ENCODE measurements at regions not wholly inside any gene's neighbourhood (a gene's known extent, or its start where the extent isn't known, plus 50 kb on each side); places are given as distances from the start of the nearest gene placed in this dataset.

- Histone ChIP-seq H3K79me2 (ENCODE audit: control insufficient read depth, insufficient read depth, low read length, poor library complexity) (no peaks in the 10 kb centered on the region), H3K4ac (ENCODE audit: low read depth, low read length) (no peak overlapping the region), H3K4me3 (ENCODE audit: low read depth, low read length) (no peak overlapping the region), H2BK12ac (ENCODE audit: low read length) (no peak overlapping the region), H2AFZ (ENCODE audit: insufficient read depth, low read length, poor library complexity) (no peak overlapping the region), H3K9me3 (ENCODE audit: insufficient read depth, low read depth, low read length) (no peaks in the 10 kb centered on the region), H3K27me3 (ENCODE audit: insufficient read depth, low read length) (no peaks in the 10 kb centered on the region), H3K4me1 (ENCODE audit: control insufficient read depth in 1 of 2, insufficient read depth in 2 of 2, low read length in 2 of 2) (no peaks in the 10 kb centered on the region), H3K4me2 (ENCODE audit: low read length) (no peak overlapping the region), H3K18ac (ENCODE audit: low read length) (no peak overlapping the region), H3K36me3 (ENCODE audit: control insufficient read depth in 1 of 2, insufficient read depth in 2 of 2, low read length in 2 of 2) (no peaks in the 10 kb centered on the region), H2AK5ac (ENCODE audit: low read length) (no peak overlapping the region), H4K8ac (ENCODE audit: low read depth, low read length) (no peak overlapping the region), H3K27ac (ENCODE audit: low read depth, low read length) (no peak overlapping the region), H3K23ac (ENCODE audit: low read length) (no peak overlapping the region), H4K12ac (ENCODE audit: low read depth, low read length) (no peak overlapping the region), H4K91ac (ENCODE audit: low read depth, low read length) (no peak overlapping the region), H3K79me1 (ENCODE audit: low read length) (no peaks in the 10 kb centered on the region), H3K9ac (ENCODE audit: low read length) (no peak overlapping the region), H3K14ac (ENCODE audit: low read length) (no peak overlapping the region), H2BK5ac (ENCODE audit: low read depth, low read length, poor library complexity) (no peak overlapping the region), H2BK120ac (ENCODE audit: insufficient read depth, low read length, poor library complexity) (no peak overlapping the region)
- no peak for DNase-seq
- WGBS (ENCODE audit: extremely low coverage, insufficient coverage, insufficient read length) = no CpG with 5 or more reads among the region's 2 CpGs
Observed at GRCh38 chr3:115438799-115439198, 184.5 kb upstream of the GAP43 start.

DNA sequence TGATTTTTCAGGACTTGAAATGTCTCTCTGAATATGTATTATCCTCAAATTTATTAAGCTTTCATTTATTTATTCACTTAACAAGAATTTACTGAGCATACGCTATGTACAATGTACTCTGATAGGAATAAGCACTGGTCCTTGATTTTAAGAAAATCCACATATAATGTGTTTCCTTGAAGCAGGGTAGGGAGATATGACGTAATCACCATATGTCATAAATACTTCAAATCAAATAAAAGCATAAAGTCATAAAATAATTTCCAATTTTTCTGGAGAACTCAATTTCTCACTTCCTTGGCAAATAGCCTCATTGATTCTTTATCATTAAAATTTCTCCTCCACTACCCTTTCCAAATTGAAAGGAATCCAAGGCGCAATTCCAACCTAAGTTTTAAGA, 177.8 kb upstream of the GAP43 start:
- Histone ChIP-seq H3K79me2 (ENCODE audit: control insufficient read depth, insufficient read depth, low read length, poor library complexity) (no peaks in the 10 kb centered on the region), H3K14ac (ENCODE audit: low read length) (no peak overlapping the region), H3K36me3 (ENCODE audit: control insufficient read depth in 1 of 2, insufficient read depth in 2 of 2, low read length in 2 of 2) (no peaks in the 10 kb centered on the region), H3K79me1 (ENCODE audit: low read length) (no peaks in the 10 kb centered on the region), H4K8ac (ENCODE audit: low read depth, low read length) (no peak overlapping the region), H3K4me2 (ENCODE audit: low read length) (no peak overlapping the region), H2AFZ (ENCODE audit: insufficient read depth, low read length, poor library complexity) (no peak overlapping the region), H3K27ac (ENCODE audit: low read depth, low read length) (no peak overlapping the region), H2AK5ac (ENCODE audit: low read length) (no peak overlapping the region), H3K4me3 (ENCODE audit: low read depth, low read length) (no peak overlapping the region), H4K12ac (ENCODE audit: low read depth, low read length) (no peak overlapping the region), H3K27me3 (ENCODE audit: insufficient read depth, low read length) (no peaks in the 10 kb centered on the region), H2BK5ac (ENCODE audit: low read depth, low read length, poor library complexity) (no peak overlapping the region), H4K91ac (ENCODE audit: low read depth, low read length) (no peak overlapping the region), H2BK12ac (ENCODE audit: low read length) (no peak overlapping the region), H3K4ac (ENCODE audit: low read depth, low read length) (no peak overlapping the region), H3K18ac (ENCODE audit: low read length) (no peak overlapping the region), H3K23ac (ENCODE audit: low read length) (no peak overlapping the region), H3K9me3 (ENCODE audit: insufficient read depth, low read depth, low read length) (no peaks in the 10 kb centered on the region), H2BK120ac (ENCODE audit: insufficient read depth, low read length, poor library complexity) (no peak overlapping the region), H3K4me1 (ENCODE audit: control insufficient read depth in 1 of 2, insufficient read depth in 2 of 2, low read length in 2 of 2) (no peaks in the 10 kb centered on the region), H3K9ac (ENCODE audit: low read length) (no peak overlapping the region)
- no peak for DNase-seq
- WGBS (ENCODE audit: extremely low coverage, insufficient coverage, insufficient read length) = no CpG with 5 or more reads among the region's 3 CpGs

- Histone ChIP-seq H3K36me3 (ENCODE audit: control insufficient read depth in 1 of 2, insufficient read depth in 2 of 2, low read length in 2 of 2) (no peaks in the 10 kb centered on the region), H3K27me3 (ENCODE audit: insufficient read depth, low read length) (no peaks in the 10 kb centered on the region), H3K79me2 (ENCODE audit: control insufficient read depth, insufficient read depth, low read length, poor library complexity) (no peaks in the 10 kb centered on the region), H3K4me2 (ENCODE audit: low read length) (no peak overlapping the region), H3K4me1 (ENCODE audit: control insufficient read depth in 1 of 2, insufficient read depth in 2 of 2, low read length in 2 of 2) (no peaks in the 10 kb centered on the region), H3K23ac (ENCODE audit: low read length) (no peak overlapping the region), H2BK12ac (ENCODE audit: low read length) (no peak overlapping the region), H4K91ac (ENCODE audit: low read depth, low read length) (no peak overlapping the region), H4K8ac (ENCODE audit: low read depth, low read length) (no peak overlapping the region), H3K18ac (ENCODE audit: low read length) (no peak overlapping the region), H2AK5ac (ENCODE audit: low read length) (no peak overlapping the region), H4K12ac (ENCODE audit: low read depth, low read length) (no peak overlapping the region), H2AFZ (ENCODE audit: insufficient read depth, low read length, poor library complexity) (no peak overlapping the region), H3K4me3 (ENCODE audit: low read depth, low read length) (no peak overlapping the region), H2BK120ac (ENCODE audit: insufficient read depth, low read length, poor library complexity) (no peak overlapping the region), H3K9me3 (ENCODE audit: insufficient read depth, low read depth, low read length) (no peaks in the 10 kb centered on the region), H3K9ac (ENCODE audit: low read length) (no peak overlapping the region), H3K14ac (ENCODE audit: low read length) (no peak overlapping the region), H2BK5ac (ENCODE audit: low read depth, low read length, poor library complexity) (no peak overlapping the region), H3K4ac (ENCODE audit: low read depth, low read length) (no peak overlapping the region), H3K27ac (ENCODE audit: low read depth, low read length) (no peak overlapping the region), H3K79me1 (ENCODE audit: low read length) (no peaks in the 10 kb centered on the region)
- no CpG with 5 or more reads among the region's 2 CpGs for WGBS (ENCODE audit: extremely low coverage, insufficient coverage, insufficient read length)
- DNase-seq = no peak
Observed at GRCh38 chr3:115448851-115449250, 174.5 kb upstream of the GAP43 start.

DNA sequence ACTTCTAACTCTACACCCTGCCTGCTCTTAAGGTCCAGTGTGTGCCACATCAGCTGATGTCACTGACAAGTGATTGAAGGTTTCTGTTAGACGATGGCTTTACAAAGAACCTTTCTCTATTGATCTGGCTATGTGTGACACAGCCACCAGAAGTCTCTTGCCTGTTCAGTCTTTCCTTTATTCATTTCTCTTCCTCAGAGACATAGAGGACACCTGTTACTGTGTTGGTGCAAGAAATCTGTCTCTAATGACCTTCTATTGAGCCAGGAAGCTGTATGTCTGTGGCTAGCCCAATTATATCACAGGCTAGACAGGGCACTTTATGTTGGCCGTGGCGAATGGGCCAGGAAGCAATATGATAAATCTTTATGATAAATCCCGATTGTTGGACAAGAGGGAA, 173.3 kb upstream of the GAP43 start:
- Histone ChIP-seq H3K14ac (ENCODE audit: low read length) (no peak overlapping the region), H3K27me3 (ENCODE audit: insufficient read depth, low read length) (no peaks in the 10 kb centered on the region), H3K4ac (ENCODE audit: low read depth, low read length) (no peak overlapping the region), H2BK12ac (ENCODE audit: low read length) (no peak overlapping the region), H3K27ac (ENCODE audit: low read depth, low read length) (no peak overlapping the region), H3K18ac (ENCODE audit: low read length) (no peak overlapping the region), H3K4me2 (ENCODE audit: low read length) (no peak overlapping the region), H2AK5ac (ENCODE audit: low read length) (no peak overlapping the region), H3K79me1 (ENCODE audit: low read length) (no peaks in the 10 kb centered on the region), H3K9me3 (ENCODE audit: insufficient read depth, low read depth, low read length) (no peaks in the 10 kb centered on the region), H4K8ac (ENCODE audit: low read depth, low read length) (no peak overlapping the region), H3K23ac (ENCODE audit: low read length) (no peak overlapping the region), H3K36me3 (ENCODE audit: control insufficient read depth in 1 of 2, insufficient read depth in 2 of 2, low read length in 2 of 2) (no peaks in the 10 kb centered on the region), H3K4me3 (ENCODE audit: low read depth, low read length) (no peak overlapping the region), H3K9ac (ENCODE audit: low read length) (no peak overlapping the region), H2AFZ (ENCODE audit: insufficient read depth, low read length, poor library complexity) (no peak overlapping the region), H4K12ac (ENCODE audit: low read depth, low read length) (no peak overlapping the region), H2BK120ac (ENCODE audit: insufficient read depth, low read length, poor library complexity) (no peak overlapping the region), H3K4me1 (ENCODE audit: control insufficient read depth in 1 of 2, insufficient read depth in 2 of 2, low read length in 2 of 2) (no peaks in the 10 kb centered on the region), H2BK5ac (ENCODE audit: low read depth, low read length, poor library complexity) (no peak overlapping the region), H3K79me2 (ENCODE audit: control insufficient read depth, insufficient read depth, low read length, poor library complexity) (no peaks in the 10 kb centered on the region), H4K91ac (ENCODE audit: low read depth, low read length) (no peak overlapping the region)
- DNase-seq = no peak
- no CpG with 5 or more reads among the region's 4 CpGs for WGBS (ENCODE audit: extremely low coverage, insufficient coverage, insufficient read length)
